Panc1 (cell line): ENCODE measurements at regions not wholly inside any gene's neighbourhood (a gene's known extent, or its start where the extent isn't known, plus 50 kb on each side); places are given as distances from the start of the nearest gene placed in this dataset.

Experiments used
- ATAC-seq: fragments of 200-7000 bp; cut with Tn5 transposase; 2 replicates; pipeline ENCODE4 v1.9.1; 2020; ENCODE audit warnings: mild to moderate bottlenecking, moderate library complexity
- BruUV-seq: library from RNA; stranded (reverse); fragments of 400-500 nt; replicated peaks from 2 replicates; lab custom pipeline; 2021; lab: Mats Ljungman, UMichigan
- CTCF ChIA-PET: fragments of 300-600 bp; sonication (Branson Sonifier 250); formaldehyde crosslinking; loops from one replicate; lab custom pipeline; 2022; ENCODE audit warnings: antibody characterized with exemption; lab: Charles Lee
- POLR2A ChIA-PET: fragments of 300-600 bp; sonication (Branson Sonifier 250); formaldehyde crosslinking; loops from one replicate; lab custom pipeline; 2022; ENCODE audit warnings: antibody characterized with exemption; lab: Charles Lee
- DNase-seq: peaks from one replicate; pipeline ENCODE4 v3.0.0-alpha.2; 2010; ENCODE audit warnings: low read depth, low spot score
- H3K27ac ChIP-seq: 2 replicates; pipeline ENCODE4 v1.5.1; 2011; ENCODE audit warnings: mild to moderate bottlenecking, low read length, inconsistent platforms
- H3K27me3 ChIP-seq: fragments of 200-500 bp; sonication (Bioruptor generic); 2 replicates; pipeline ENCODE4 v1.6.0; 2014; ENCODE audit warnings: low read length, inconsistent platforms; ENCODE audit not compliant: control insufficient read depth, insufficient read depth
- H3K36me3 ChIP-seq: fragments of 200-500 bp; sonication (Bioruptor generic); 2 replicates; pipeline ENCODE4 v1.5.1; 2014; ENCODE audit warnings: inconsistent platforms, mild to moderate bottlenecking, low read length, moderate library complexity; ENCODE audit not compliant: control insufficient read depth, insufficient read depth
- H3K4me1 ChIP-seq: 2 replicates; pipeline ENCODE4 v1.5.1; 2011; ENCODE audit warnings: inconsistent platforms, mild to moderate bottlenecking, low read length, moderate library complexity; ENCODE audit not compliant: control insufficient read depth, insufficient read depth
- H3K4me3 ChIP-seq, 2 experiments: 2 replicates each; pipeline ENCODE4 v1.5.1; 2011 to 2012; ENCODE audit warnings: low read depth in 2 of 2, low read length in 2 of 2, mild to moderate bottlenecking in 2 of 2, inconsistent platforms in 1 of 2, moderate library complexity in 1 of 2
- H3K9me3 ChIP-seq: fragments of 200-500 bp; sonication (Bioruptor generic); 2 replicates; pipeline ENCODE4 v1.5.1; 2014; ENCODE audit warnings: low read depth, mild to moderate bottlenecking, inconsistent platforms, low read length, moderate library complexity; ENCODE audit not compliant: control insufficient read depth, insufficient read depth
- POLR2AphosphoS5 ChIP-seq: IDR thresholded peaks from 2 replicates; pipeline ENCODE4 v1.6.1; 2012; ENCODE audit warnings: mild to moderate bottlenecking, low read depth, low read length, moderate library complexity
- SIN3A ChIP-seq: IDR thresholded peaks from 2 replicates; pipeline ENCODE4 v1.6.1; 2012; ENCODE audit warnings: low read depth, mild to moderate bottlenecking, low read length, moderate library complexity, borderline replicate concordance; ENCODE audit not compliant: insufficient read depth
- TCF7L2 ChIP-seq: IDR thresholded peaks from 2 replicates; pipeline ENCODE4 v1.6.1; 2011; ENCODE audit warnings: mild to moderate bottlenecking, low read depth, low read length, inconsistent platforms
- in situ Hi-C: cut with HindIII; loops from 2 replicates; pipeline ENCODE4 v1.10.0; 2016; ENCODE audit warnings: low sequenced_read_pairs, low pct_unique_long_range_greater_than_20kb
- intact Hi-C: fragments of 100-400 bp; cut with micrococcal nuclease; formaldehyde crosslinking; loops from one replicate; pipeline ENCODE4 v1.10.0; 2022; ENCODE audit not compliant: unreplicated experiment
- TF ChIP-seq, protein P1 (sequence below): fragments of 450-650 bp; IDR thresholded peaks from 2 replicates; pipeline ENCODE4 v1.5.1; 2017; ENCODE audit warnings: mild to moderate bottlenecking
- TF ChIP-seq, protein P2 (sequence below), 2 experiments: IDR thresholded peaks; 2 replicates each; pipeline ENCODE4 v1.6.1; 2011 to 2012; ENCODE audit warnings: low read depth in 2 of 2, control low read depth in 1 of 2, low read length in 1 of 2, mild to moderate bottlenecking in 1 of 2, moderate library complexity in 1 of 2; ENCODE audit not compliant: insufficient read depth in 1 of 2

DNA sequence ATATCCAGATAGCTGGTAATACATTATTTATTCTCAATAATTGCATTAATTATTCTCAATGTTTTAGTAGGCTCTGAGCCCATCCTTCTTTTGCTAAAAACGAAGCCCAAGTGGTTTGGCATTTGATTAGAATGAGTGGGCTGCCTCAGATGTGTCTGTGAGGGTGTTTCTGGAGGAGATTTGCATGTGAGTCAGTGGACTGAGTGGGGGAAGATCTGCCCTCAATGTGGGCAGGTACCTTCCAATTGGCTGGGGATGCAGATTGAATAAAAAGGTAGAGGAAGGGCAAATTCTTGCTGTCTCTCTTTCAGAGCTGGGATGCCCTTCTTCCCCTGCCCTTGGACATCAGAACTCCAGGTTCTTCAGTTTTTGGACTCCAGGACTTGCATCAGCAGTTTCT is 290.6 kb upstream of the SMIM30 start:
- TF ChIP-seq, protein P1, sequence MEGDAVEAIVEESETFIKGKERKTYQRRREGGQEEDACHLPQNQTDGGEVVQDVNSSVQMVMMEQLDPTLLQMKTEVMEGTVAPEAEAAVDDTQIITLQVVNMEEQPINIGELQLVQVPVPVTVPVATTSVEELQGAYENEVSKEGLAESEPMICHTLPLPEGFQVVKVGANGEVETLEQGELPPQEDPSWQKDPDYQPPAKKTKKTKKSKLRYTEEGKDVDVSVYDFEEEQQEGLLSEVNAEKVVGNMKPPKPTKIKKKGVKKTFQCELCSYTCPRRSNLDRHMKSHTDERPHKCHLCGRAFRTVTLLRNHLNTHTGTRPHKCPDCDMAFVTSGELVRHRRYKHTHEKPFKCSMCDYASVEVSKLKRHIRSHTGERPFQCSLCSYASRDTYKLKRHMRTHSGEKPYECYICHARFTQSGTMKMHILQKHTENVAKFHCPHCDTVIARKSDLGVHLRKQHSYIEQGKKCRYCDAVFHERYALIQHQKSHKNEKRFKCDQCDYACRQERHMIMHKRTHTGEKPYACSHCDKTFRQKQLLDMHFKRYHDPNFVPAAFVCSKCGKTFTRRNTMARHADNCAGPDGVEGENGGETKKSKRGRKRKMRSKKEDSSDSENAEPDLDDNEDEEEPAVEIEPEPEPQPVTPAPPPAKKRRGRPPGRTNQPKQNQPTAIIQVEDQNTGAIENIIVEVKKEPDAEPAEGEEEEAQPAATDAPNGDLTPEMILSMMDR = no peak
- TF ChIP-seq, protein P2, sequence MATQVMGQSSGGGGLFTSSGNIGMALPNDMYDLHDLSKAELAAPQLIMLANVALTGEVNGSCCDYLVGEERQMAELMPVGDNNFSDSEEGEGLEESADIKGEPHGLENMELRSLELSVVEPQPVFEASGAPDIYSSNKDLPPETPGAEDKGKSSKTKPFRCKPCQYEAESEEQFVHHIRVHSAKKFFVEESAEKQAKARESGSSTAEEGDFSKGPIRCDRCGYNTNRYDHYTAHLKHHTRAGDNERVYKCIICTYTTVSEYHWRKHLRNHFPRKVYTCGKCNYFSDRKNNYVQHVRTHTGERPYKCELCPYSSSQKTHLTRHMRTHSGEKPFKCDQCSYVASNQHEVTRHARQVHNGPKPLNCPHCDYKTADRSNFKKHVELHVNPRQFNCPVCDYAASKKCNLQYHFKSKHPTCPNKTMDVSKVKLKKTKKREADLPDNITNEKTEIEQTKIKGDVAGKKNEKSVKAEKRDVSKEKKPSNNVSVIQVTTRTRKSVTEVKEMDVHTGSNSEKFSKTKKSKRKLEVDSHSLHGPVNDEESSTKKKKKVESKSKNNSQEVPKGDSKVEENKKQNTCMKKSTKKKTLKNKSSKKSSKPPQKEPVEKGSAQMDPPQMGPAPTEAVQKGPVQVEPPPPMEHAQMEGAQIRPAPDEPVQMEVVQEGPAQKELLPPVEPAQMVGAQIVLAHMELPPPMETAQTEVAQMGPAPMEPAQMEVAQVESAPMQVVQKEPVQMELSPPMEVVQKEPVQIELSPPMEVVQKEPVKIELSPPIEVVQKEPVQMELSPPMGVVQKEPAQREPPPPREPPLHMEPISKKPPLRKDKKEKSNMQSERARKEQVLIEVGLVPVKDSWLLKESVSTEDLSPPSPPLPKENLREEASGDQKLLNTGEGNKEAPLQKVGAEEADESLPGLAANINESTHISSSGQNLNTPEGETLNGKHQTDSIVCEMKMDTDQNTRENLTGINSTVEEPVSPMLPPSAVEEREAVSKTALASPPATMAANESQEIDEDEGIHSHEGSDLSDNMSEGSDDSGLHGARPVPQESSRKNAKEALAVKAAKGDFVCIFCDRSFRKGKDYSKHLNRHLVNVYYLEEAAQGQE (IDR thresholded peaks at IDR 0.05; ENCODE audit: insufficient read depth in 1 of 2, low read depth in 2 of 2, low read length in 1 of 2) = no peak
- no peak for TF ChIP-seq TCF7L2
- TF ChIP-seq POLR2AphosphoS5 = no peak
- no peak for TF ChIP-seq SIN3A
- Histone ChIP-seq H3K27ac (no peak overlapping the region), H3K27me3 (no peaks in the 10 kb centered on the region), H3K4me3 (no peak overlapping the region), H3K4me1 (no peaks in the 10 kb centered on the region), H3K36me3 (no peaks in the 10 kb centered on the region), H3K9me3 (no peaks in the 10 kb centered on the region)
- BruUV-seq = no TSS peak
- in situ Hi-C loops (no loop called here), intact Hi-C loops (no loop called here)
- ChIA-PET POLR2A (no interaction called here), CTCF (no interaction called here)
- DNase-seq (no peak), ATAC-seq (no peak)

DNA sequence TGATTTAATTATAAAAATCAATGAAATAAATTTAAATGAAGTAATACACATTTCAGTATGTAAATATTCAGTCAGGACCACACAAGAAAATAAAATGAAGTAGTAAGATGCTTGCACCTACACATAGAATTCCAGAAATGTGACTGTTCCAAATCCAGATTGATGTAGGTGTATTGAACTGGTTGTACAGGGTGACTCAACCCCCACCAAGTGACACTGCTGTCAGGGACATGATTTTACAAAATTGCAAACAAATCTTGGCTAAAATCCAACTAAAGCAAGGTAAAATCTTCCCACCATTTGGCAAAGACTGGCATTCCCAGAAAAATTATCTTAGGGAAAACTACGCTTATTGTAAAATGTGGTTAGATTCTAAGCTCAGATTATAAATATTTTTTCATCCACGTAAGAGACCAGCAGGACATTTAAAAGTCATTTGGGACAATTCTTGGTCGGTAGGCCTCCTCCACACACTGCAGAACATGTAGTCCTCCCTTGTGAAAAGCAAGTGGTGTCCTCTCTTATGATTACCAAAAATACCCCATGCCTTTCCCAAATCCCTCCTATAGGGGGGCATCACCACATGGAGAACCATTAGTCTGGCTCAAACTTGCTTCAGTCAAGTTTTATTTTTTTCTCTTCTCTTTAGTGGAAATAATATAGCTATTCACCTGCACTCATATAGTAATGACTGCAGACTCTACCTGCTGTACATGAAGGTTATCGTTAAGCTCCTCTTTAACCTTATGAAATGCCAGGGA is 287.1 kb upstream of the SMIM30 start:
- in situ Hi-C loops (no loop called here), intact Hi-C loops (no loop called here)
- DNase-seq (no peak), ATAC-seq (no peak)
- Histone ChIP-seq H3K27ac (no peak overlapping the region), H3K4me1 (no peaks in the 10 kb centered on the region), H3K36me3 (no peaks in the 10 kb centered on the region), H3K4me3 (no peak overlapping the region), H3K9me3 (no peaks in the 10 kb centered on the region), H3K27me3 (no peaks in the 10 kb centered on the region)
- no TSS peak for BruUV-seq
- no peak for TF ChIP-seq SIN3A
- TF ChIP-seq, protein P2 (IDR thresholded peaks at IDR 0.05; ENCODE audit: insufficient read depth in 1 of 2, low read depth in 2 of 2, low read length in 1 of 2) = no peak
- TF ChIP-seq, protein P1 = no peak
- TF ChIP-seq POLR2AphosphoS5 = no peak
- ChIA-PET POLR2A (no interaction called here), CTCF (no interaction called here)
